ENCODE measurements at regions not wholly inside any gene's neighbourhood (a gene's known extent, or its start where the extent isn't known, plus 50 kb on each side); places are given as distances from the start of the nearest gene placed in this dataset.

- TF ChIP-seq MLLT1 (IDR thresholded peaks at IDR 0.05): no peak
- TF ChIP-seq NFYB (IDR thresholded peaks at IDR 0.05; ENCODE audit: insufficient read depth, low read depth, low read length): no peak
- TF ChIP-seq SMAD5 (IDR thresholded peaks at IDR 0.05; ENCODE audit: low read depth): no peak
Measured at GRCh38 chr3:197369545-197369944, 71.1 kb upstream of the DLG1 start (continued).

- no peak overlapping the region for H3K9ac ChIP-seq (ENCODE audit: control insufficient read depth, insufficient read depth, low read length)
- WGBS (ENCODE audit: insufficient coverage, insufficient replicate concordance, low lambda C conversion rate, missing lambda C conversion rate): 67% methylated on average over 4 of the region's 4 CpGs
Measured at GRCh38 chr3:197368821-197369220, 70.4 kb upstream of the DLG1 start.

More at GRCh38 chr3:197368821-197369220, 70.4 kb upstream of the DLG1 start:
- Histone ChIP-seq H3K4me3 (no peak overlapping the region), H2AFZ (ENCODE audit: control insufficient read depth, low read depth, low read length) (no peak overlapping the region), H3K4me1 (ENCODE audit: control insufficient read depth, insufficient read depth, low read length) (no peaks in the 10 kb centered on the region; the same call in 1 of the 2 replicates), H3K4me2 (ENCODE audit: control insufficient read depth, insufficient read depth) (no peak overlapping the region), H4K20me1 (ENCODE audit: control insufficient read depth, insufficient read depth) (no peaks in the 10 kb centered on the region), H3K36me3 (ENCODE audit: control insufficient read depth in 2 of 2, insufficient read depth in 2 of 2, low read length in 1 of 2) (no peaks in the 10 kb centered on the region), H3K27ac (ENCODE audit: control insufficient read depth, insufficient read depth) (no peak overlapping the region), H3K27me3 (replicated peaks in 1 of 2; ENCODE audit: control insufficient read depth in 2 of 2, insufficient read depth in 2 of 2, low read length in 1 of 2) (no peaks in the 10 kb centered on the region), H3K79me2 (ENCODE audit: control insufficient read depth, insufficient read depth, low read length) (no peaks in the 10 kb centered on the region), H3K9me3 (replicated peaks; ENCODE audit: control insufficient read depth, insufficient read depth, low read length) (no peaks in the 10 kb centered on the region)
- no peak for TF ChIP-seq SMARCA5 (IDR thresholded peaks at IDR 0.05)
- no peak for TF ChIP-seq KLF5 (IDR thresholded peaks at IDR 0.05; ENCODE audit: partially characterized antibody)
- no peak for TF ChIP-seq MTA2 (IDR thresholded peaks at IDR 0.05; ENCODE audit: low read depth)
- TF ChIP-seq CEBPB (IDR thresholded peaks at IDR 0.05; ENCODE audit: borderline replicate concordance in 1 of 2, low read depth in 2 of 2, low read length in 2 of 2): no peak
- TF ChIP-seq IRF3 (IDR thresholded peaks at IDR 0.05): no peak
- TF ChIP-seq ZNF384 (IDR thresholded peaks at IDR 0.05; ENCODE audit: borderline replicate concordance, low read depth, low read length): no peak
- intact Hi-C loops (cut with micrococcal nuclease; ENCODE audit: unreplicated experiment): no loop called here
- no TSS peak for BruUV-seq (replicated peaks)
- ChIA-PET RAD21 (ENCODE audit: unreplicated experiment) (no interaction called here), SMC1A (ENCODE audit: uncharacterized antibody, unreplicated experiment) (interaction anchor here (1.0 to 2.7 kb wide), 2 partner anchors 9 to 139 kb away, joined by 3 to 7 read pairs; no protein-coding TSS in a partner anchor), POLR2A (interaction anchor here (0.6 to 0.8 kb wide), 2 partner anchors 26 to 509 kb away, joined by 3 read pairs; no protein-coding TSS in a partner anchor), CTCF (no interaction called here)
- no peak for DNase-seq (ENCODE audit: low read depth, low spot score)
- in situ Hi-C loops (cut with MboI): no loop called here
- no peak for FAIRE-seq
- no peak for ATAC-seq

Measured in GM12878 (cell line).